B cell (primary cell): ENCODE measurements at regions not wholly inside any gene's neighbourhood (a gene's known extent, or its start where the extent isn't known, plus 50 kb on each side); places are given as distances from the start of the nearest gene placed in this dataset.

Experiments
- ATAC-seq: fragments of 200-7000 bp; cut with Tn5 transposase; one replicate; pipeline ENCODE4 v1.10.0; 2021; ENCODE audit warnings: low read depth, mild to moderate bottlenecking, moderate number of reproducible peaks, moderate library complexity
- CTCF ChIA-PET: fragments of 350-600 bp; sonication (Branson Sonifier 250); formaldehyde crosslinking; loops from one replicate; lab custom pipeline; 2021; ENCODE audit warnings: antibody characterized with exemption, inconsistent platforms; lab: Charles Lee
- POLR2A ChIA-PET: fragments of 350-600 bp; sonication (Branson Sonifier 250); formaldehyde crosslinking; loops from one replicate; lab custom pipeline; 2021; ENCODE audit warnings: antibody characterized with exemption; lab: Charles Lee
- DNase-seq: peaks from one replicate; pipeline ENCODE4 v3.0.0; 2013
- H2AFZ ChIP-seq: 2 replicates; pipeline ENCODE4 v1.6.1; 2012; ENCODE audit warnings: mild to moderate bottlenecking, low read depth, low read length; ENCODE audit not compliant: insufficient read depth, poor library complexity, severe bottlenecking
- H3K27ac ChIP-seq, 2 donors: 1 replicate in 1 of 2; 2 replicates in 1 of 2; pipeline ENCODE4 v1.5.1; 2012 to 2013; ENCODE audit warnings: low read length in 2 of 2, mild to moderate bottlenecking in 2 of 2, moderate library complexity in 1 of 2
- H3K27me3 ChIP-seq, 4 experiments: fragments of 200-600 bp in 1 of 4; sonication (generic) in 1 of 4; replicated peaks in 1 of 4; 1 replicate in 2 of 4; 2 replicates in 2 of 4; pipeline versions ENCODE4 v1.6.1 to v1.7.0; 2013 to 2016; ENCODE audit warnings: low read length in 3 of 4, mild to moderate bottlenecking in 2 of 4, mixed read lengths in 1 of 4, moderate library complexity in 1 of 4; ENCODE audit not compliant: insufficient read depth in 4 of 4, control insufficient read depth in 3 of 4; ENCODE audit errors: control extremely low read depth in 1 of 4
- H3K36me3 ChIP-seq, 2 experiments: replicated peaks in 1 of 2; 1 replicate in 1 of 2; 2 replicates in 1 of 2; pipeline versions ENCODE4 v1.6.1 to v1.7.1; 2013; ENCODE audit warnings: low read length in 1 of 2; ENCODE audit not compliant: insufficient read depth in 2 of 2, control insufficient read depth in 1 of 2; ENCODE audit errors: control extremely low read depth in 1 of 2, extremely low read depth in 1 of 2
- H3K4me1 ChIP-seq, 2 donors: fragments of 200-600 bp in 1 of 2; sonication (generic) in 1 of 2; 1 replicate in 1 of 2; 2 replicates in 1 of 2; pipeline versions ENCODE4 v1.5.1 to v1.6.1; 2013 to 2017; ENCODE audit warnings: low read length in 2 of 2; ENCODE audit not compliant: control insufficient read depth in 2 of 2, insufficient read depth in 2 of 2
- H3K4me2 ChIP-seq: replicated peaks from 2 replicates; pipeline ENCODE3; 2012; ENCODE audit warnings: mild to moderate bottlenecking, low read depth, low read length; ENCODE audit not compliant: poor library complexity, severe bottlenecking
- H3K4me3 ChIP-seq, 5 experiments: fragments of 200-600 bp in 1 of 5; sonication (generic) in 1 of 5; 1 replicate in 3 of 5; 2 replicates in 2 of 5; pipeline versions ENCODE4 v1.5.1 to v1.7.0; 2011 to 2016; ENCODE audit warnings: low read length in 4 of 5, mild to moderate bottlenecking in 4 of 5, low read depth in 2 of 5, control low read depth in 1 of 5, moderate library complexity in 1 of 5; ENCODE audit not compliant: insufficient read depth in 1 of 5; ENCODE audit errors: control extremely low read depth in 1 of 5, extremely low read depth in 1 of 5
- H3K79me2 ChIP-seq: fragments of 200-600 bp; sonication (generic); one replicate; pipeline ENCODE4 v1.6.0; 2016; ENCODE audit warnings: low read length; ENCODE audit not compliant: control insufficient read depth, insufficient read depth
- H3K9ac ChIP-seq: fragments of 200-600 bp; sonication (generic); 2 replicates; pipeline ENCODE4 v1.6.1; 2017; ENCODE audit warnings: mild to moderate bottlenecking, low read length, moderate library complexity
- H3K9me3 ChIP-seq, 3 donors: one replicate each; pipeline versions ENCODE4 v1.6.1 to v1.7.1; 2013; ENCODE audit warnings: low read length in 2 of 3; ENCODE audit not compliant: control insufficient read depth in 2 of 3, insufficient read depth in 1 of 3; ENCODE audit errors: control extremely low read depth in 1 of 3
- H4K20me1 ChIP-seq: 2 replicates; pipeline ENCODE4 v1.6.0; 2012; ENCODE audit warnings: mild to moderate bottlenecking, low read length; ENCODE audit not compliant: insufficient read depth, control insufficient read depth, poor library complexity, severe bottlenecking
- H3K27ac Mint-ChIP-seq: one replicate; pipeline ENCODE4 v1.8.0; 2021; ENCODE audit warnings: mixed read lengths
- H3K27me3 Mint-ChIP-seq: one replicate; pipeline ENCODE4 v1.8.0; 2021; ENCODE audit warnings: mixed read lengths
- H3K4me1 Mint-ChIP-seq: one replicate; pipeline ENCODE4 v1.8.0; 2021; ENCODE audit warnings: mixed read lengths
- H3K4me3 Mint-ChIP-seq: one replicate; pipeline ENCODE4 v1.8.0; 2021; ENCODE audit warnings: mixed read lengths
- H3K9me3 Mint-ChIP-seq: one replicate; pipeline ENCODE4 v1.8.0; 2022; ENCODE audit warnings: mixed read lengths; ENCODE audit not compliant: insufficient read depth
- CTCF ChIP-seq: fragments of 200-600 bp; IDR thresholded peaks from one replicate; pipeline ENCODE4 v1.8.0; 2022; ENCODE audit warnings: antibody characterized with exemption, mild to moderate bottlenecking
- EZH2 ChIP-seq: IDR thresholded peaks from 2 replicates; pipeline ENCODE4 v1.6.1; 2012; ENCODE audit warnings: borderline replicate concordance, low read depth, mild to moderate bottlenecking, moderate library complexity, low read length; ENCODE audit not compliant: insufficient read depth, poor library complexity, severe bottlenecking
- WGBS: methylation state at CpG from one replicate; pipeline ENCODE4 v1.1.5; 2013; ENCODE audit warnings: missing lambda C conversion rate; ENCODE audit not compliant: insufficient coverage; 5-methylcytosine and 5-hydroxymethylcytosine counted together
- intact Hi-C: fragments of 100-400 bp; cut with micrococcal nuclease; formaldehyde crosslinking; loops from one replicate; pipeline ENCODE4 v1.10.0; 2022

- Histone ChIP-seq H3K27me3 (no peaks in the 10 kb centered on the region), H3K27ac (no peak overlapping the region), H3K4me2 (no peak overlapping the region), H3K9me3 (no peaks in the 10 kb centered on the region), H3K9ac (no peak overlapping the region), H3K36me3 (no peaks in the 10 kb centered on the region), H2AFZ (no peak overlapping the region), H3K4me3 (no peak overlapping the region), H4K20me1 (no peaks in the 10 kb centered on the region), H3K4me1 (no peaks in the 10 kb centered on the region), H3K79me2 (no peaks in the 10 kb centered on the region)
- peaks cover 3% of the 10 kb centered on the region for H3K4me1 Mint-ChIP-seq
- H3K27ac Mint-ChIP-seq = no peak overlapping the region
- WGBS = 51% methylated on average over 5 of the region's 6 CpGs
- TF ChIP-seq EZH2 = no peak
- ChIA-PET POLR2A (no interaction called here), CTCF (no interaction called here)
- H3K4me3 Mint-ChIP-seq = no peak overlapping the region
- DNase-seq (no peak), ATAC-seq (no peak)
- intact Hi-C loops = no loop called here
- H3K27me3 Mint-ChIP-seq = peaks cover 24% of the 10 kb centered on the region
- no peaks in the 10 kb centered on the region for H3K9me3 Mint-ChIP-seq
Observed at GRCh38 chr6:72524011-72524645, 97.7 kb upstream of the KCNQ5 start.

- TF ChIP-seq EZH2 (no peak), CTCF (no peak)
- no peaks in the 10 kb centered on the region for H3K36me3 ChIP-seq
- no peaks in the 10 kb centered on the region for H3K79me2 ChIP-seq
- Mint-ChIP-seq H3K27ac (no peak overlapping the region), H3K27me3 (peaks cover 21% of the 10 kb centered on the region), H3K9me3 (no peaks in the 10 kb centered on the region), H3K4me3 (no peak overlapping the region), H3K4me1 (peaks cover 3% of the 10 kb centered on the region)
- no peak for DNase-seq
- WGBS = 80% methylated on average over 1 of the region's 1 CpG
- no peak overlapping the region for H3K27ac ChIP-seq
- H3K4me3 ChIP-seq = no peak overlapping the region
- ATAC-seq = no peak
- H3K4me1 ChIP-seq = no peaks in the 10 kb centered on the region
- POLR2A ChIA-PET = no interaction called here
- H3K9me3 ChIP-seq = peaks cover 0 to 2% (median 0%) of the 10 kb centered on the region in 3 donors
- intact Hi-C loops = no loop called here
- CTCF ChIA-PET = no interaction called here
- no peaks in the 10 kb centered on the region for H4K20me1 ChIP-seq
- H3K27me3 ChIP-seq = no peaks in the 10 kb centered on the region
- H3K9ac ChIP-seq = no peak overlapping the region
- H2AFZ ChIP-seq = no peak overlapping the region
- no peak overlapping the region for H3K4me2 ChIP-seq
Observed at GRCh38 chr6:72525821-72526510, 95.9 kb upstream of the KCNQ5 start.
